Activated CD4-positive, CD25-positive, alpha-beta regulatory T cell treated with anti-CD3 and anti-CD28 coated beads, Interleukin-2, amount 50 U/mL, for 24 hours (primary cell): ENCODE measurements at regions not wholly inside any gene's neighbourhood (a gene's known extent, or its start where the extent isn't known, plus 50 kb on each side); places are given as distances from the start of the nearest gene placed in this dataset.
"Not testable (repeated sequence)": the region's sequence is repeated elsewhere in the genome, so short reads cannot be mapped to it uniquely, and the experiment has no call there.

Experiments
- ATAC-seq, 2 donors: fragments of 150-1000 bp; cut with Tn5 transposase; one replicate each; pipeline ENCODE4 v1.10.0; 2021; ENCODE audit warnings: mild to moderate bottlenecking in 1 of 2, moderate library complexity in 1 of 2

GRCh38 chr7:96770758-96771157, 61.1 kb upstream of the SEM1 start:
- no peak for ATAC-seq

GRCh38 chr7:96772139-96772694, 62.6 kb upstream of the SEM1 start:
- ATAC-seq = no peak

- no peak for ATAC-seq
These were observed 63.8 kb upstream of the SEM1 start for GRCh38 chr7:96773483-96773882.

- no peak for ATAC-seq
These were observed 64.7 kb upstream of the SEM1 start for GRCh38 chr7:96774358-96774757.

GRCh38 chr7:96775046-96775445, 65.4 kb upstream of the SEM1 start:
- no peak for ATAC-seq

GRCh38 chr7:96778263-96778662, 68.6 kb upstream of the SEM1 start:
- no peak for ATAC-seq

- ATAC-seq = no peak
These were observed 72.3 kb upstream of the SEM1 start for GRCh38 chr7:96781919-96782318.

- ATAC-seq = not testable (repeated sequence)
These were observed 73.1 kb upstream of the SEM1 start for GRCh38 chr7:96782686-96783298.

- ATAC-seq = no peak
These were observed 75.0 kb upstream of the SEM1 start for GRCh38 chr7:96784597-96784996.

- no peak for ATAC-seq
These were observed 76.8 kb upstream of the SEM1 start for GRCh38 chr7:96786261-96786997.

- no peak for ATAC-seq
These were observed 77.4 kb upstream of the SEM1 start for GRCh38 chr7:96786998-96787395.

GRCh38 chr7:96789914-96790313, 80.3 kb upstream of the SEM1 start:
- no peak for ATAC-seq

GRCh38 chr7:96792115-96792514, 82.5 kb upstream of the SEM1 start:
- ATAC-seq = no peak

GRCh38 chr7:96794063-96794462, 84.4 kb upstream of the SEM1 start:
- no peak for ATAC-seq

GRCh38 chr7:96800122-96800521, 90.5 kb upstream of the SEM1 start:
- no peak for ATAC-seq

- ATAC-seq = no peak
These were observed 91.2 kb upstream of the SEM1 start for GRCh38 chr7:96800824-96801223.

- no peak for ATAC-seq
These were observed 109.6 kb upstream of the SEM1 start for GRCh38 chr7:96819111-96819700.

- ATAC-seq = not testable (repeated sequence)
These were observed 111.5 kb upstream of the SEM1 start for GRCh38 chr7:96821131-96821530.

GRCh38 chr7:96822824-96823223, 113.2 kb upstream of the SEM1 start:
- no peak for ATAC-seq

GRCh38 chr7:96823274-96823673, 113.6 kb upstream of the SEM1 start:
- peak; percentile 74 to 75 for ATAC-seq

- ATAC-seq = no peak
These were observed 115.0 kb upstream of the SEM1 start for GRCh38 chr7:96824686-96825085.

- no peak for ATAC-seq
These were observed 115.6 kb upstream of the SEM1 start for GRCh38 chr7:96825285-96825684.

- ATAC-seq = no peak
These were observed 116.4 kb upstream of the SEM1 start for GRCh38 chr7:96826089-96826488.

- no peak for ATAC-seq
These were observed 118.1 kb upstream of the SEM1 start for GRCh38 chr7:96827701-96828100.
